Mammary epithelial cell (primary cell): ENCODE measurements at regions not wholly inside any gene's neighbourhood (a gene's known extent, or its start where the extent isn't known, plus 50 kb on each side); places are given as distances from the start of the nearest gene placed in this dataset.

ENCODE experiments used
- EZH2 ChIP-seq: IDR thresholded peaks from 2 replicates; pipeline ENCODE4 v1.6.1; 2012; ENCODE audit warnings: low read length, inconsistent platforms, borderline replicate concordance
- TF ChIP-seq, protein P1 (sequence below), 2 donors: IDR thresholded peaks in 1 of 2; conservative IDR thresholded peaks in 1 of 2; 2 replicates each; pipeline ENCODE4 v1.5.1; 2011 to 2012; ENCODE audit warnings: inconsistent platforms in 2 of 2, low read length in 2 of 2, mild to moderate bottlenecking in 2 of 2, control low read depth in 1 of 2, low read depth in 1 of 2; ENCODE audit not compliant: insufficient read depth in 1 of 2; ENCODE audit errors: extremely low read depth in 1 of 2

DNA sequence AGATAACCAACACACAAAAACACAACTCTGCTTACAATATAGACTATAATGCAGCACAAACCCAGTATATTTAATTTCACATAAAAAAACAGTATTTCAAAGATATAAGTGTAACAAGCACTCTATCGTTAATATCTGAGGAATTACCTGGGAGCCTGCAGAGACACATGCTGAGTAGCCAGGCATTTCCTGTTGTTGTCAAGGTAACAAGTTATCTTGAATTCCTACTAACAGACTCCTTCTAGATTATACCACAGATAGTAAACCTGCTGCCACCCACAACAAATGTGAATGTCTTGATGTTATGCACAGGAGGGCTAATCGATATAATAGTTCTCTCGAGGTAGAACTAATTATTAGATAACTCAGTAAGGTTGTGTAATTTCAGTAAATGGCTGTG, 826.0 kb upstream of the PRR20A start:
- TF ChIP-seq, protein P1, sequence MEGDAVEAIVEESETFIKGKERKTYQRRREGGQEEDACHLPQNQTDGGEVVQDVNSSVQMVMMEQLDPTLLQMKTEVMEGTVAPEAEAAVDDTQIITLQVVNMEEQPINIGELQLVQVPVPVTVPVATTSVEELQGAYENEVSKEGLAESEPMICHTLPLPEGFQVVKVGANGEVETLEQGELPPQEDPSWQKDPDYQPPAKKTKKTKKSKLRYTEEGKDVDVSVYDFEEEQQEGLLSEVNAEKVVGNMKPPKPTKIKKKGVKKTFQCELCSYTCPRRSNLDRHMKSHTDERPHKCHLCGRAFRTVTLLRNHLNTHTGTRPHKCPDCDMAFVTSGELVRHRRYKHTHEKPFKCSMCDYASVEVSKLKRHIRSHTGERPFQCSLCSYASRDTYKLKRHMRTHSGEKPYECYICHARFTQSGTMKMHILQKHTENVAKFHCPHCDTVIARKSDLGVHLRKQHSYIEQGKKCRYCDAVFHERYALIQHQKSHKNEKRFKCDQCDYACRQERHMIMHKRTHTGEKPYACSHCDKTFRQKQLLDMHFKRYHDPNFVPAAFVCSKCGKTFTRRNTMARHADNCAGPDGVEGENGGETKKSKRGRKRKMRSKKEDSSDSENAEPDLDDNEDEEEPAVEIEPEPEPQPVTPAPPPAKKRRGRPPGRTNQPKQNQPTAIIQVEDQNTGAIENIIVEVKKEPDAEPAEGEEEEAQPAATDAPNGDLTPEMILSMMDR (conservative IDR thresholded peaks at IDR 0.05 in 1 of 2, IDR thresholded peaks at IDR 0.05 in 1 of 2; ENCODE audit: extremely low read depth in 1 of 2, insufficient read depth in 1 of 2, low read depth in 1 of 2, low read length in 2 of 2), result no peak
- TF ChIP-seq EZH2, result no peak
